ENCODE measurements at regions not wholly inside any gene's neighbourhood (a gene's known extent, or its start where the extent isn't known, plus 50 kb on each side); places are given as distances from the start of the nearest gene placed in this dataset.

DNA sequence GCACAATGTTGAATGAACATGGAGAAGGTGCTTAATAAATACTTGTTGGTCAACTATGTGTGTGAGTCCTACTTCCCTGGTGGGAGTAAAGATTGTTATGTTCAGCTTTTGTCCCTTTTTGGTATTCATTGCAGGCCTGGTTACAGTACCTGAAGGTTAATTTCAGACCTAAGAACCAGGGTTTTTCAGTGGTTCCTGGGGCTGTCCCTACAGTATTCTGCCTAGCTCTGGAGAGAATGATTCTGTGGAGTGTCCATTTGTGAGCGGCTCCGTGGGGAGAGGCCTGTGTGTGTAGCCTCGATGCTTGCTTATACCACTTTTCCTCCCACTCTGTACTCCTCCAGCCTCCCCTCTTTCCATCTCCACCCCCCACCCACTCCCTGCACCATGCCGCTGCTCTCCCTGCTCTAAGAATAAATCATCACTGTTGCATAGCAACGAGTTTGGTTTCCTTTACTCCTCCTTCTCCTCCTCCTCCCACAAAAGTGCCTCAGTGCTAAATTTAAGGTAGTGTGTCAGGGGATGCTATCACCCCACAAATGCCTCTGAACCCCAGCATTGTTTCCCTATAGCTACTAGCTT lies 150.6 kb upstream of the ROPN1 start:
- Histone ChIP-seq H3K4ac (replicated peaks; ENCODE audit: insufficient read length, low read depth, low read length) (no peak overlapping the region), H2BK15ac (ENCODE audit: low read length) (no peak overlapping the region), H3K18ac (ENCODE audit: extremely low read depth, low read length) (no peak overlapping the region), H3K23me2 (ENCODE audit: low read depth, low read length) (no peaks in the 10 kb centered on the region; the same call in 1 of the 2 replicates), H3K9me3 (ENCODE audit: insufficient read depth in 2 of 2, low read depth in 1 of 2, low read length in 1 of 2) (no peaks in the 10 kb centered on the region), H2BK120ac (replicated peaks; ENCODE audit: low read depth, low read length) (no peak overlapping the region), H2BK20ac (ENCODE audit: low read length) (no peak overlapping the region), H3K9ac (replicated peaks in 1 of 4; ENCODE audit: extremely low read depth in 1 of 4, low read depth in 3 of 4, low read length in 3 of 4) (no peak overlapping the region), H3K27me3 (replicated peaks in 1 of 4; ENCODE audit: control insufficient read depth in 3 of 4, extremely low read depth in 1 of 4, insufficient read depth in 3 of 4, low read length in 3 of 4) (no peaks in the 10 kb centered on the region), H3K14ac (ENCODE audit: insufficient read length) (no peak overlapping the region), H3K36me3 (ENCODE audit: control insufficient read depth in 2 of 4, insufficient read depth in 4 of 4, low read length in 3 of 4) (no peaks in the 10 kb centered on the region), H3K4me2 (ENCODE audit: insufficient read depth in 1 of 2, low read depth in 2 of 2, low read length in 2 of 2) (no peak overlapping the region), H3K23ac (ENCODE audit: insufficient read length) (no peak overlapping the region), H2BK5ac (ENCODE audit: low read depth, low read length) (no peak overlapping the region), H3K79me2 (ENCODE audit: control insufficient read depth in 1 of 2, insufficient read depth in 2 of 2, low read length in 2 of 2) (no peaks in the 10 kb centered on the region), H3K27ac (ENCODE audit: low read depth, low read length) (no peak overlapping the region), H3K4me3 (ENCODE audit: extremely low read depth in 1 of 4, insufficient read depth in 2 of 4, low read depth in 3 of 4, low read length in 4 of 4) (no peak overlapping the region), H4K5ac (ENCODE audit: insufficient read length, low read depth, low read length) (no peak overlapping the region), H3K79me1 (ENCODE audit: low read depth, low read length) (no peaks in the 10 kb centered on the region), H2AK5ac (ENCODE audit: low read depth, low read length) (no peak overlapping the region), H3K4me1 (replicated peaks in 1 of 4; ENCODE audit: control insufficient read depth in 3 of 4, insufficient read depth in 4 of 4, low read length in 3 of 4) (peaks cover 0 to 4% (median 2%) of the 10 kb centered on the region in 4 experiments; a peak in 2 of 7 replicates), H3K56ac (replicated peaks; ENCODE audit: insufficient read length, low read depth, low read length) (no peak overlapping the region), H4K8ac (ENCODE audit: extremely low read depth, insufficient read depth, low read length) (no peak overlapping the region), H4K91ac (replicated peaks; ENCODE audit: insufficient read length, low read length) (no peak overlapping the region), H4K20me1 (replicated peaks in 1 of 2; ENCODE audit: control insufficient read depth in 1 of 2, insufficient read depth in 2 of 2, low read length in 2 of 2) (no peaks in the 10 kb centered on the region), H2BK12ac (ENCODE audit: low read depth, low read length) (0 out of 2 replicates have a peak overlapping the region, but pooled peaks have one; percentile 23), H2AFZ (ENCODE audit: low read length) (no peak overlapping the region)
- DNase-seq (ENCODE audit: low read depth in 1 of 2, low spot score in 2 of 2), result no peak
- ChIA-PET POLR2A (ENCODE audit: partially characterized antibody) (no interaction called here), CTCF (ENCODE audit: partially characterized antibody) (interaction anchor here (0.9 to 1.4 kb wide), 2 partner anchors 9 to 126 kb away, joined by 3 read pairs; no protein-coding TSS in a partner anchor)
- 83% methylated on average over 4 of the region's 5 CpGs; no CpG with 5 or more reads in 1 of the 2 experiments for WGBS, 2 experiments (ENCODE audit: extremely low coverage in 1 of 2, insufficient coverage in 1 of 2, insufficient read length in 1 of 2, insufficient replicate concordance in 2 of 2, low coverage in 1 of 2, low lambda C conversion rate in 2 of 2, missing lambda C conversion rate in 1 of 2)
- TF ChIP-seq EGR1 (IDR thresholded peaks at IDR 0.05; ENCODE audit: borderline replicate concordance, low read depth, low read length), result no peak
- no peak for TF ChIP-seq ZNF274 (IDR thresholded peaks at IDR 0.05; ENCODE audit: borderline replicate concordance, extremely low read depth, low read length)
- TF ChIP-seq SIRT6 (IDR thresholded peaks at IDR 0.05; ENCODE audit: low read length), result no peak
- TF ChIP-seq KDM1A (IDR thresholded peaks at IDR 0.05; ENCODE audit: borderline replicate concordance, low read length), result no peak
- no peak for TF ChIP-seq MAX (IDR thresholded peaks at IDR 0.05)
- TF ChIP-seq CBX8 (IDR thresholded peaks at IDR 0.05; ENCODE audit: borderline replicate concordance, low read depth, low read length), result no peak
- no peak for TF ChIP-seq JUN (IDR thresholded peaks at IDR 0.05; ENCODE audit: low read depth, low read length)
- TF ChIP-seq RFX5 (IDR thresholded peaks at IDR 0.05; ENCODE audit: borderline replicate concordance, low read depth, low read length), result no peak
- no peak for FAIRE-seq
